ENCODE measurements at regions not wholly inside any gene's neighbourhood (a gene's known extent, or its start where the extent isn't known, plus 50 kb on each side); places are given as distances from the start of the nearest gene placed in this dataset.

DNA sequence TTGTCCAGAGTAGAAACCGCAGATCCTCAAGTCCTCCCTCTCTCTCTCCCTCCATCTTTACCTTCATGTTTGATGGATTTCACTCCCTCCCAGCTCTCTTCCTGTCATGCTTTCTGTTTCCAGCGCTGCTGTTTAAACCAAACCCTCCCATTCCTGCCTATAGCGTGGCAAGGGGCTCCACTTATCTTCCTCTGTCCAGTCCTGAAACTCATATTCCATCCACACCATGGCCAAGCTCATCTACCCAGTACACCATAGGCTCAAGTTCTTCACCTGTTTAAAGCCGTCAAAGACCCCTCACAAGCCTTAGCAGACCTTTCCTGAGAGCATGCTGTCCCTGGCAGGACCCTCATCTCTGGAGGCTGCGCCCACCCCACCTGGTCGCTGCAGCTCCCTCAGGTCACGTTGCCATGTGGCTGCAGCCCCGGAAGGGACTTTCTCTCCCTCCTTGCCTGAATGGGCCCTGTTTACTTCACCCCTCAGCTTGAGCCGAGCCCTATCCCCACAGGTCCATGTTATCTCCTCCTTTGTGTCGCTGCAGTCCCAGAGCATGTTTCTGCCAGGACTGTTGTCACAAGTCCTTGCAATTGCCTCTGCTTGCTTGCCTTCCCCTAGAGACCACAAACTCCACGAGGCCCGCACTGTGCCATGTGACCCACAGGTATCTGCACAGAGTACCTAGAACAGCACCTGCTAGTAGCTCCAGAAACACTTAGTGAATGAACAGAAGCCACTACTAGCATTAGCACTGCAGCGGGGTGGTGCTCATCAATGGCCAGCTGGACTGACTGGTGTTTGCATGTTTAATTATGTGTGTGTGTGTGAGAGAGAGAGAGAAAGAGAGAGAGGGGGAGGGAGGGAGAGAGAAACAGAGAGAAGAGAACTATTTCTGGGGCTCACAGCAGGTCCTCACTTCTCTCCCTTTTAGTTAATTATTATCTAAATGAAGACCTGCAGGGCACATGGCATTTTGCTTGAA lies 149.4 kb upstream of the SNX19 start:
- Histone ChIP-seq H3K9me2 (ENCODE audit: insufficient read depth) (no peaks in the 10 kb centered on the region), H3K27ac (ENCODE audit: low read depth, low read length) (no peak overlapping the region), H4K20me1 (ENCODE audit: insufficient read depth) (no peaks in the 10 kb centered on the region), H3K9me3 (ENCODE audit: control insufficient read depth in 1 of 2, insufficient read depth in 1 of 2, low read depth in 1 of 2, low read length in 2 of 2) (no peaks in the 10 kb centered on the region), H3K4me1 (ENCODE audit: control insufficient read depth in 1 of 2, insufficient read depth in 2 of 2, low read length in 2 of 2) (no peaks in the 10 kb centered on the region), H3K4me2 (ENCODE audit: low read length) (no peak overlapping the region), H2AFZ (ENCODE audit: low read depth, low read length, poor library complexity, severe bottlenecking) (no peak overlapping the region), H3K36me3 (ENCODE audit: control insufficient read depth in 1 of 2, insufficient read depth in 2 of 2, low read length in 2 of 2) (no peaks in the 10 kb centered on the region), H3K4me3 (replicated peaks in 1 of 2; ENCODE audit: low read depth in 1 of 2, low read length in 2 of 2) (no peak overlapping the region), H3K27me3 (ENCODE audit: insufficient read depth, low read length) (no peaks in the 10 kb centered on the region), H3K9ac (ENCODE audit: low read length) (no peak overlapping the region), H3K79me2 (ENCODE audit: insufficient read depth, low read length) (no peaks in the 10 kb centered on the region)
- ATAC-seq, result no peak
- no peak for TF ChIP-seq POLR2AphosphoS5 (IDR thresholded peaks at IDR 0.05; ENCODE audit: low read depth, low read length)
- TF ChIP-seq, protein P1, sequence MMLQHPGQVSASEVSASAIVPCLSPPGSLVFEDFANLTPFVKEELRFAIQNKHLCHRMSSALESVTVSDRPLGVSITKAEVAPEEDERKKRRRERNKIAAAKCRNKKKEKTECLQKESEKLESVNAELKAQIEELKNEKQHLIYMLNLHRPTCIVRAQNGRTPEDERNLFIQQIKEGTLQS (IDR thresholded peaks at IDR 0.05), result no peak
- TF ChIP-seq ZFX (IDR thresholded peaks at IDR 0.05), result no peak
- TF ChIP-seq ELF1 (IDR thresholded peaks at IDR 0.05; ENCODE audit: borderline replicate concordance, low read depth), result no peak
- TF ChIP-seq, protein P2, sequence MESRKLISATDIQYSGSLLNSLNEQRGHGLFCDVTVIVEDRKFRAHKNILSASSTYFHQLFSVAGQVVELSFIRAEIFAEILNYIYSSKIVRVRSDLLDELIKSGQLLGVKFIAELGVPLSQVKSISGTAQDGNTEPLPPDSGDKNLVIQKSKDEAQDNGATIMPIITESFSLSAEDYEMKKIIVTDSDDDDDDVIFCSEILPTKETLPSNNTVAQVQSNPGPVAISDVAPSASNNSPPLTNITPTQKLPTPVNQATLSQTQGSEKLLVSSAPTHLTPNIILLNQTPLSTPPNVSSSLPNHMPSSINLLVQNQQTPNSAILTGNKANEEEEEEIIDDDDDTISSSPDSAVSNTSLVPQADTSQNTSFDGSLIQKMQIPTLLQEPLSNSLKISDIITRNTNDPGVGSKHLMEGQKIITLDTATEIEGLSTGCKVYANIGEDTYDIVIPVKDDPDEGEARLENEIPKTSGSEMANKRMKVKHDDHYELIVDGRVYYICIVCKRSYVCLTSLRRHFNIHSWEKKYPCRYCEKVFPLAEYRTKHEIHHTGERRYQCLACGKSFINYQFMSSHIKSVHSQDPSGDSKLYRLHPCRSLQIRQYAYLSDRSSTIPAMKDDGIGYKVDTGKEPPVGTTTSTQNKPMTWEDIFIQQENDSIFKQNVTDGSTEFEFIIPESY (IDR thresholded peaks at IDR 0.05; ENCODE audit: extremely low read depth, insufficient replicate concordance, low read length), result no peak
- TF ChIP-seq EZH2phosphoT487 (IDR thresholded peaks at IDR 0.05; ENCODE audit: borderline replicate concordance), result no peak
- no peak for TF ChIP-seq ZNF274 (IDR thresholded peaks at IDR 0.05; ENCODE audit: low read depth, low read length)
- no peak for TF ChIP-seq EZH2 (IDR thresholded peaks at IDR 0.05)
- no peak for DNase-seq (ENCODE audit: low read depth, low spot score)
- ChIA-PET RAD21 (ENCODE audit: low non-redundant PET in 1 of 2, low total read pairs in 2 of 2, uncharacterized antibody in 2 of 2, unreplicated experiment in 2 of 2) (no interaction called here), POLR2A (no interaction called here), CTCF (no interaction called here)
- intact Hi-C loops (cut with micrococcal nuclease), result loop anchor here (2.0 kb wide), 2 partner anchors 143 to 445 kb away; no protein-coding TSS in a partner anchor
- BruUV-seq (replicated peaks), result no TSS peak
